ENCODE measurements at regions not wholly inside any gene's neighbourhood (a gene's known extent, or its start where the extent isn't known, plus 50 kb on each side); places are given as distances from the start of the nearest gene placed in this dataset.
A peak's percentile ranks its signal among the peaks of the same experiment; 100 is the strongest.
"Not testable (repeated sequence)": the region's sequence is repeated elsewhere in the genome, so short reads cannot be mapped to it uniquely, and the experiment has no call there.

GRCh38 chr2:87519158-87520011, 228.5 kb upstream of the PLGLB2 start:
- H3K4me1 ChIP-seq; intact Hi-C loops (cut with DNase I); H3K4me3 ChIP-seq; H3K36me3 ChIP-seq; H3K27ac ChIP-seq; DNase-seq (ENCODE audit: extremely low spot score in 2 of 2); H3K27me3 ChIP-seq; H3K9me3 ChIP-seq: not testable (repeated sequence)

GRCh38 chr2:87521057-87521456, 226.8 kb upstream of the PLGLB2 start:
- intact Hi-C loops (cut with DNase I); H3K9me3 ChIP-seq: not testable (repeated sequence)

GRCh38 chr2:87521489-87521888, 226.4 kb upstream of the PLGLB2 start:
- H3K9me3 ChIP-seq; H3K36me3 ChIP-seq; intact Hi-C loops (cut with DNase I); H3K4me1 ChIP-seq; H3K27me3 ChIP-seq; H3K27ac ChIP-seq; H3K4me3 ChIP-seq; DNase-seq (ENCODE audit: extremely low spot score in 2 of 2): not testable (repeated sequence)

More at GRCh38 chr2:87521057-87521456, 226.8 kb upstream of the PLGLB2 start:
- not testable (repeated sequence) for H3K4me1 ChIP-seq, H3K4me3 ChIP-seq, H3K27me3 ChIP-seq, H3K27ac ChIP-seq, H3K36me3 ChIP-seq
- peak in 1 of 2 donors; percentile 34 for DNase-seq (ENCODE audit: extremely low spot score in 2 of 2)

- H3K27me3 ChIP-seq; intact Hi-C loops (cut with DNase I); H3K36me3 ChIP-seq; H3K4me1 ChIP-seq; H3K9me3 ChIP-seq; H3K4me3 ChIP-seq; DNase-seq (ENCODE audit: extremely low spot score in 2 of 2); H3K27ac ChIP-seq: not testable (repeated sequence)
These were observed 223.2 kb upstream of the PLGLB2 start for GRCh38 chr2:87524619-87525188.

- H3K36me3 ChIP-seq; H3K4me3 ChIP-seq; H3K9me3 ChIP-seq; H3K4me1 ChIP-seq; DNase-seq (ENCODE audit: extremely low spot score in 2 of 2); H3K27ac ChIP-seq; intact Hi-C loops (cut with DNase I); H3K27me3 ChIP-seq: not testable (repeated sequence)
These were observed 222.3 kb upstream of the PLGLB2 start for GRCh38 chr2:87525497-87525991.

- not testable (repeated sequence) for H3K9me3 ChIP-seq; DNase-seq (ENCODE audit: extremely low spot score in 2 of 2)
These were observed 221.6 kb upstream of the PLGLB2 start for GRCh38 chr2:87526258-87526657.

GRCh38 chr2:87531968-87532715, 215.7 kb upstream of the PLGLB2 start:
- intact Hi-C loops (cut with DNase I); H3K4me1 ChIP-seq; H3K4me3 ChIP-seq; H3K9me3 ChIP-seq; H3K36me3 ChIP-seq; H3K27ac ChIP-seq; H3K27me3 ChIP-seq; DNase-seq (ENCODE audit: extremely low spot score in 2 of 2): not testable (repeated sequence)

More at GRCh38 chr2:87526258-87526657, 221.6 kb upstream of the PLGLB2 start:
- H3K4me1 ChIP-seq; H3K27ac ChIP-seq; intact Hi-C loops (cut with DNase I); H3K36me3 ChIP-seq; H3K27me3 ChIP-seq; H3K4me3 ChIP-seq: not testable (repeated sequence)

GRCh38 chr2:87533390-87534272, 214.3 kb upstream of the PLGLB2 start:
- peak in 1 of 2 donors; percentile 27 for DNase-seq (ENCODE audit: extremely low spot score in 2 of 2)
- H3K9me3 ChIP-seq; H3K27ac ChIP-seq; H3K27me3 ChIP-seq; H3K36me3 ChIP-seq; H3K4me1 ChIP-seq; intact Hi-C loops (cut with DNase I); H3K4me3 ChIP-seq: not testable (repeated sequence)

GRCh38 chr2:87534273-87534889, 213.5 kb upstream of the PLGLB2 start:
- H3K27me3 ChIP-seq; H3K9me3 ChIP-seq; H3K4me3 ChIP-seq; H3K36me3 ChIP-seq; intact Hi-C loops (cut with DNase I); H3K4me1 ChIP-seq; DNase-seq (ENCODE audit: extremely low spot score in 2 of 2); H3K27ac ChIP-seq: not testable (repeated sequence)

- H3K4me1 ChIP-seq; H3K27ac ChIP-seq; H3K4me3 ChIP-seq; DNase-seq (ENCODE audit: extremely low spot score in 2 of 2); H3K36me3 ChIP-seq; H3K27me3 ChIP-seq; H3K9me3 ChIP-seq; intact Hi-C loops (cut with DNase I): not testable (repeated sequence)
These were observed 211.5 kb upstream of the PLGLB2 start for GRCh38 chr2:87536427-87536826.

GRCh38 chr2:87537251-87537671, 210.6 kb upstream of the PLGLB2 start:
- H3K4me3 ChIP-seq; H3K36me3 ChIP-seq; H3K27ac ChIP-seq; H3K9me3 ChIP-seq; H3K27me3 ChIP-seq; H3K4me1 ChIP-seq; intact Hi-C loops (cut with DNase I); DNase-seq (ENCODE audit: extremely low spot score in 2 of 2): not testable (repeated sequence)

- H3K4me3 ChIP-seq; H3K27me3 ChIP-seq; H3K27ac ChIP-seq; H3K36me3 ChIP-seq; H3K4me1 ChIP-seq; intact Hi-C loops (cut with DNase I); H3K9me3 ChIP-seq; DNase-seq (ENCODE audit: extremely low spot score in 2 of 2): not testable (repeated sequence)
These were observed 209.6 kb upstream of the PLGLB2 start for GRCh38 chr2:87538268-87538667.
